B cell (primary cell): ENCODE measurements at regions not wholly inside any gene's neighbourhood (a gene's known extent, or its start where the extent isn't known, plus 50 kb on each side); places are given as distances from the start of the nearest gene placed in this dataset.

ENCODE experiments used
- ATAC-seq: fragments of 200-7000 bp; cut with Tn5 transposase; one replicate; pipeline ENCODE4 v1.10.0; 2021; ENCODE audit warnings: low read depth, mild to moderate bottlenecking, moderate number of reproducible peaks, moderate library complexity
- CTCF ChIA-PET: fragments of 350-600 bp; sonication (Branson Sonifier 250); formaldehyde crosslinking; loops from one replicate; lab custom pipeline; 2021; ENCODE audit warnings: antibody characterized with exemption, inconsistent platforms; lab: Charles Lee
- POLR2A ChIA-PET: fragments of 350-600 bp; sonication (Branson Sonifier 250); formaldehyde crosslinking; loops from one replicate; lab custom pipeline; 2021; ENCODE audit warnings: antibody characterized with exemption; lab: Charles Lee
- DNase-seq: peaks from one replicate; pipeline ENCODE4 v3.0.0; 2013
- H2AFZ ChIP-seq: 2 replicates; pipeline ENCODE4 v1.6.1; 2012; ENCODE audit warnings: mild to moderate bottlenecking, low read depth, low read length; ENCODE audit not compliant: insufficient read depth, poor library complexity, severe bottlenecking
- H3K27ac ChIP-seq, 2 donors: 1 replicate in 1 of 2; 2 replicates in 1 of 2; pipeline ENCODE4 v1.5.1; 2012 to 2013; ENCODE audit warnings: low read length in 2 of 2, mild to moderate bottlenecking in 2 of 2, moderate library complexity in 1 of 2
- H3K27me3 ChIP-seq, 4 experiments: fragments of 200-600 bp in 1 of 4; sonication (generic) in 1 of 4; replicated peaks in 1 of 4; 1 replicate in 2 of 4; 2 replicates in 2 of 4; pipeline versions ENCODE4 v1.6.1 to v1.7.0; 2013 to 2016; ENCODE audit warnings: low read length in 3 of 4, mild to moderate bottlenecking in 2 of 4, mixed read lengths in 1 of 4, moderate library complexity in 1 of 4; ENCODE audit not compliant: insufficient read depth in 4 of 4, control insufficient read depth in 3 of 4; ENCODE audit errors: control extremely low read depth in 1 of 4
- H3K36me3 ChIP-seq, 2 experiments: replicated peaks in 1 of 2; 1 replicate in 1 of 2; 2 replicates in 1 of 2; pipeline versions ENCODE4 v1.6.1 to v1.7.1; 2013; ENCODE audit warnings: low read length in 1 of 2; ENCODE audit not compliant: insufficient read depth in 2 of 2, control insufficient read depth in 1 of 2; ENCODE audit errors: control extremely low read depth in 1 of 2, extremely low read depth in 1 of 2
- H3K4me1 ChIP-seq, 2 donors: fragments of 200-600 bp in 1 of 2; sonication (generic) in 1 of 2; 1 replicate in 1 of 2; 2 replicates in 1 of 2; pipeline versions ENCODE4 v1.5.1 to v1.6.1; 2013 to 2017; ENCODE audit warnings: low read length in 2 of 2; ENCODE audit not compliant: control insufficient read depth in 2 of 2, insufficient read depth in 2 of 2
- H3K4me2 ChIP-seq: replicated peaks from 2 replicates; pipeline ENCODE3; 2012; ENCODE audit warnings: mild to moderate bottlenecking, low read depth, low read length; ENCODE audit not compliant: poor library complexity, severe bottlenecking
- H3K4me3 ChIP-seq, 5 experiments: fragments of 200-600 bp in 1 of 5; sonication (generic) in 1 of 5; 1 replicate in 3 of 5; 2 replicates in 2 of 5; pipeline versions ENCODE4 v1.5.1 to v1.7.0; 2011 to 2016; ENCODE audit warnings: low read length in 4 of 5, mild to moderate bottlenecking in 4 of 5, low read depth in 2 of 5, control low read depth in 1 of 5, moderate library complexity in 1 of 5; ENCODE audit not compliant: insufficient read depth in 1 of 5; ENCODE audit errors: control extremely low read depth in 1 of 5, extremely low read depth in 1 of 5
- H3K79me2 ChIP-seq: fragments of 200-600 bp; sonication (generic); one replicate; pipeline ENCODE4 v1.6.0; 2016; ENCODE audit warnings: low read length; ENCODE audit not compliant: control insufficient read depth, insufficient read depth
- H3K9ac ChIP-seq: fragments of 200-600 bp; sonication (generic); 2 replicates; pipeline ENCODE4 v1.6.1; 2017; ENCODE audit warnings: mild to moderate bottlenecking, low read length, moderate library complexity
- H3K9me3 ChIP-seq, 3 donors: one replicate each; pipeline versions ENCODE4 v1.6.1 to v1.7.1; 2013; ENCODE audit warnings: low read length in 2 of 3; ENCODE audit not compliant: control insufficient read depth in 2 of 3, insufficient read depth in 1 of 3; ENCODE audit errors: control extremely low read depth in 1 of 3
- H4K20me1 ChIP-seq: 2 replicates; pipeline ENCODE4 v1.6.0; 2012; ENCODE audit warnings: mild to moderate bottlenecking, low read length; ENCODE audit not compliant: insufficient read depth, control insufficient read depth, poor library complexity, severe bottlenecking
- H3K27ac Mint-ChIP-seq: one replicate; pipeline ENCODE4 v1.8.0; 2021; ENCODE audit warnings: mixed read lengths
- H3K27me3 Mint-ChIP-seq: one replicate; pipeline ENCODE4 v1.8.0; 2021; ENCODE audit warnings: mixed read lengths
- H3K4me1 Mint-ChIP-seq: one replicate; pipeline ENCODE4 v1.8.0; 2021; ENCODE audit warnings: mixed read lengths
- H3K4me3 Mint-ChIP-seq: one replicate; pipeline ENCODE4 v1.8.0; 2021; ENCODE audit warnings: mixed read lengths
- H3K9me3 Mint-ChIP-seq: one replicate; pipeline ENCODE4 v1.8.0; 2022; ENCODE audit warnings: mixed read lengths; ENCODE audit not compliant: insufficient read depth
- CTCF ChIP-seq: fragments of 200-600 bp; IDR thresholded peaks from one replicate; pipeline ENCODE4 v1.8.0; 2022; ENCODE audit warnings: antibody characterized with exemption, mild to moderate bottlenecking
- EZH2 ChIP-seq: IDR thresholded peaks from 2 replicates; pipeline ENCODE4 v1.6.1; 2012; ENCODE audit warnings: borderline replicate concordance, low read depth, mild to moderate bottlenecking, moderate library complexity, low read length; ENCODE audit not compliant: insufficient read depth, poor library complexity, severe bottlenecking
- WGBS: methylation state at CpG from one replicate; pipeline ENCODE4 v1.1.5; 2013; ENCODE audit warnings: missing lambda C conversion rate; ENCODE audit not compliant: insufficient coverage; 5-methylcytosine and 5-hydroxymethylcytosine counted together
- intact Hi-C: fragments of 100-400 bp; cut with micrococcal nuclease; formaldehyde crosslinking; loops from one replicate; pipeline ENCODE4 v1.10.0; 2022

GRCh38 chr14:25259470-25259869, 209.5 kb upstream of the STXBP6 start:
- no peak for TF ChIP-seq EZH2
- TF ChIP-seq CTCF, result no peak
- H3K27ac Mint-ChIP-seq, result no peak overlapping the region
- no peak overlapping the region for H2AFZ ChIP-seq
- no peaks in the 10 kb centered on the region for H3K4me1 Mint-ChIP-seq
- H3K4me3 Mint-ChIP-seq, result no peak overlapping the region
- no peaks in the 10 kb centered on the region for H3K9me3 ChIP-seq
- 100% methylated on average over 1 of the region's 1 CpG for WGBS
- DNase-seq (no peak), ATAC-seq (no peak)
- no peak overlapping the region for H3K4me2 ChIP-seq
- no peak overlapping the region for H3K4me3 ChIP-seq
- ChIA-PET POLR2A (no interaction called here), CTCF (no interaction called here)
- H3K9ac ChIP-seq, result no peak overlapping the region
- H3K9me3 Mint-ChIP-seq, result no peaks in the 10 kb centered on the region
- no peak overlapping the region for H3K27ac ChIP-seq
- H3K27me3 ChIP-seq, result no peaks in the 10 kb centered on the region
- H3K79me2 ChIP-seq, result no peaks in the 10 kb centered on the region
- H3K36me3 ChIP-seq, result no peaks in the 10 kb centered on the region
- no peaks in the 10 kb centered on the region for H3K27me3 Mint-ChIP-seq
- intact Hi-C loops, result no loop called here
- H3K4me1 ChIP-seq, result no peaks in the 10 kb centered on the region
- H4K20me1 ChIP-seq, result no peaks in the 10 kb centered on the region

GRCh38 chr14:25252793-25253192, 202.8 kb upstream of the STXBP6 start:
- Histone ChIP-seq H3K27ac (no peak overlapping the region), H4K20me1 (no peaks in the 10 kb centered on the region), H3K9ac (no peak overlapping the region), H3K4me1 (no peaks in the 10 kb centered on the region), H2AFZ (no peak overlapping the region), H3K4me3 (no peak overlapping the region), H3K36me3 (no peaks in the 10 kb centered on the region), H3K4me2 (no peak overlapping the region), H3K27me3 (no peaks in the 10 kb centered on the region), H3K9me3 (no peaks in the 10 kb centered on the region), H3K79me2 (no peaks in the 10 kb centered on the region)
- intact Hi-C loops, result no loop called here
- Mint-ChIP-seq H3K9me3 (no peaks in the 10 kb centered on the region), H3K27ac (no peak overlapping the region), H3K4me1 (no peaks in the 10 kb centered on the region), H3K27me3 (no peaks in the 10 kb centered on the region), H3K4me3 (no peak overlapping the region)
- ATAC-seq, result no peak
- no peak for DNase-seq
- POLR2A ChIA-PET, result no interaction called here
- TF ChIP-seq CTCF (no peak), EZH2 (no peak)
- CTCF ChIA-PET, result no interaction called here
- 99% methylated on average over 10 of the region's 11 CpGs for WGBS
